ENCODE measurements at regions not wholly inside any gene's neighbourhood (a gene's known extent, or its start where the extent isn't known, plus 50 kb on each side); places are given as distances from the start of the nearest gene placed in this dataset.
"Not testable (repeated sequence)": the region's sequence is repeated elsewhere in the genome, so short reads cannot be mapped to it uniquely, and the experiment has no call there.

DNA sequence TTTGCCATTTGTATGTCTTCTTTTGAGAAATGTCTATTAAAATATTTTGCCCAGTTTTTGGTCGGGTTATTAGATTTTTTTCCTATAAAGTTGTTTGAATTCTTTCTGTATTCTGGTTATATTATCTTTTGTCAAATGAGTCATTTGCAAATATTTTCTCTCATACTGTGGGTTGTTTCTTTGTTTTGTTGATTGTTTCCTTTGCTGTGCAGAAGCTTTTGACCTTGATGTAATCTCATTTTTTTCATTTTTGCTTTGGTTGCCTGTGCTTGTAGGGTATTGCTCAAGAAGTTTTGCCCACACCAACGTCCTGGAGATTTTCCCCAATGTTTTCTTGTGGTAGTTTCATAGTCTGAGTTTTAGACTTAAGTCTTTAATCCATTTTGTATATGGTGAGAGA, 245.7 kb downstream of the ADCYAP1 start:
- no peak for FAIRE-seq

GRCh38 chr18:1152958-1153357, 248.3 kb downstream of the ADCYAP1 start:
- FAIRE-seq: not testable (repeated sequence)

GRCh38 chr18:1173593-1173992, 268.9 kb downstream of the ADCYAP1 start:
- no peak for FAIRE-seq

GRCh38 chr18:1177232-1177631, 272.6 kb downstream of the ADCYAP1 start:
- no peak for FAIRE-seq

- FAIRE-seq: no peak
These were observed 286.7 kb downstream of the ADCYAP1 start for GRCh38 chr18:1191341-1191740.

DNA sequence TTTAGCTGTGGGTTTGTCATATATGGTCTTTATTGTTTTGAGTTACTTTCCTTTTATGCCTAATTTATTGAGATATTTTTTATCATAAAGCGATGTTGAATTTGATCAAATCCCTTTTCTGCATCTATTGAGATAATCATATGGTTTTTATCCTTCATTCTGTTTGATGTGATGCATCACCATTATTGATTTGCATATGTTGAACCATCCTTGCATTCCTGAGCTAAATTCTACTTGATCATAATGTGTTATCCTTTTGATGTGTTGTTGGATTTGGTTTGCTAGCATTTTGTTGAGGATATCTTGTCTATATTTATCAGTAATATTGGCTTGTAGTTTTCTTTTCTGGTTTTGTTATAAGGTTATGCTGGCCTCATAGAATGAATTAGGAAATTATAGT, 308.5 kb downstream of the ADCYAP1 start:
- no peak for FAIRE-seq

DNA sequence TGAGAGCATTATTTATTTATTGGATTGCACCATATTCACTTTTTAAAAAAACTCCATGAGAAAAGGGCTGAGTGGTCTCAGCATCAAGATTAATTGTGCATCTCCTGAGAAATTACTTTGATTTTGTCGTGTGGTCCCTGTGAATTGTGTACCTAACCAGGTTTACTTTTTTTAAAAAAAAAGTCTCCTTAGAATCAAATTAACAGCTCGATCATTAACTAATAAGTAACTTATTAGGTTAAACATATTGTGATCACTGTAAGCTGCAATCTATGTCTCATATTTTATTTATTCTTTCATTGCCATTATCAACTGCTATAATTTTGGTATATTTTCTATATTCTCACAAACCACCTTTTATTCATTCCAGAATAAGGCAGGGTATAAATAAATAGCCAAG, 318.2 kb downstream of the ADCYAP1 start:
- FAIRE-seq: no peak

DNA sequence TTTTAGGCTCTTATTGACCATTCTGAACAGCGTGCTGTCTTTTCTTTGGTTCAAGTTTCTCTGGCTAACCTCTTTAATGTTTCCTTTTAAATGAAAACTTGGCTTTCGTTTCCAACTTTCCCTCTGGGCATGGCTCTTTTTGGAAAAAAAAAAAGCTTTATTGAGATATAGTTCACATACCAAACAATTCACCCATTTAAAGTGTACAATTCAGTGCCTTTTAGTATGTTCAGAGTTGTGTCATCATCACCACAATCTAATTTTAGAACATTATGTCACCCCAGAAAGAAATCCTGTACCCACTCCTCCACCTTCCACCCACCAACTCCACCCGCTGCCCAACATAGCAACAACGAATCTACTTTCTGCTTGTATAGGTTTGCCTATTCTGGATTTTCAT, 322.4 kb downstream of the ADCYAP1 start:
- no peak for FAIRE-seq

DNA sequence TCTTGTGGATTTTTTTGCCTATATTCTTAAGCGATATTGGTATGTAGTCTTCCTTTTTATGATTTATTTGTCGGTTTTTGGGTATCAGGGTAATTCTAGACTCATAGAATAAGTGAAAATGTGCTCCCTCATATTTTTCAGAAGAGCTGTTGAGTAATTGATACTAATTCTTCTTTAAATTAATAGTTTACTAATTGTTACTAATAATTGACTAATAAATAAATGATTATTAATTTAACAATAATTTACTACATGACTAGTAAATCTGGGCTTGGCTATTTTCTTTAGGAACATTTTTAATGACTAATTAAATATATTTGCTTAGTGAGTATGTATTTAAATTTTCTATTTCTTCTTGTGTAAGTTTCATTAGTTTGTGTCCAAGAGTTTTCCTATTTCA, 325.0 kb downstream of the ADCYAP1 start:
- FAIRE-seq: no peak

- no peak for FAIRE-seq
These were observed 328.2 kb downstream of the ADCYAP1 start for GRCh38 chr18:1232867-1233266.

DNA sequence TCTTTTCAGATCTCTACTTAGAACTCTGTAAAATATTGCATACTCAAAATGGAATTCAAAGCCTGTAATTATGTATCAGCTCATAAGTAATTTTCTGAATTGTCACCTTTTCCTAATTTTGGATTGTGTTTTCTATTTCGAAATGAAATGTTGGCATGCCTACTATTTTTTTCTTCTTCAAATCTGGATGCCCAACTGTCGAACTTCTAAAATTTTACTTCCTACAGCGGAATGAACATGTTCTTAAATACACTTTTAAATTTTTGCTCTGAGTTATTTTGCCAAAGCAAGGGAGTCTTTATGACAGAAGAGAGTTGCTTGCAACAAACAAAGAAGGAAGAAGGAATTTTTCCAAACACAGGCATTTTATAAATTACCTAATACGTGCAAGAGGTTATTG, 336.0 kb downstream of the ADCYAP1 start:
- no peak for FAIRE-seq

GRCh38 chr18:1244397-1245122, 339.9 kb downstream of the ADCYAP1 start:
- no peak for FAIRE-seq

GRCh38 chr18:1246827-1247226, 342.2 kb downstream of the ADCYAP1 start:
- no peak for FAIRE-seq

GRCh38 chr18:1252534-1252933, 347.9 kb downstream of the ADCYAP1 start:
- FAIRE-seq: no peak

DNA sequence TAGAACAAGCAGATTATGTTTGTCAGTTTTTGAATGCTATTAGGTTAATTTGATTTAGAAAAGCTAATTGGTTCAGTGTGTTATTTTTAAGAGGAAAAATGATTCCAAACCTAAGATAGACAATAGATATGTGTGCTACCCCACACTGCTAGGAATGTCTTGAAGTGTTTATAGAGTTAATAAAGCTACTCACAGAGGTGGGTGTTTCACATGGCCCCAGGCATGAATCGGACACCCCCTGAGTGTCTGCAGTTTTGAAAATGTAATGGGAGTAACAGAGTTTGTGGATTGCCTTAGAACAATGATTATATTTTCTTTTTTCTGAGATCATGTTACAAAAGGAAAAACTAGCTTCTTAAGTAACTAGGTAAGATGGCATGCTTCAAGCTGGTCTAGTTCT, 348.3 kb downstream of the ADCYAP1 start:
- FAIRE-seq: no peak

DNA sequence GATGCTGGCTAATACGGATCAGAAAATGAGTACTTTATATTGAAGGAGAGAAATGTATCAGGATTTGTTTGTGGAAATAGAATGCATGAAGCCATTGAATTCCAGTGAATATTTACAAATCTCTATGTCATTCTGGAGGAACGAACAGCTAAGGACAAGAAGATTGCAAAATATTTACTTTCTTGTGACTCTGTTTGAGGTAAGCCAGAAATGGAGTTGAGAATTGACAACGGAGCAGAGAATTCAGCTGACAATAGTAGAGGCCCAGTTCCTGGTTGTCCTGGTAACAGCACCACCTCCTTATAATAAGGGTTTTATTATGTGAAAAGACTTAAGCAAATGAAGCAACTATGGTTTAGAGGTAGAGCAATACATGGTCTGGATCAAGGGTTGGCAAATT, 349.2 kb downstream of the ADCYAP1 start:
- no peak for FAIRE-seq

- no peak for FAIRE-seq
These were observed 356.4 kb downstream of the ADCYAP1 start for GRCh38 chr18:1261054-1261453.

- FAIRE-seq: no peak
These were observed 362.4 kb downstream of the ADCYAP1 start for GRCh38 chr18:1267021-1267420.

DNA sequence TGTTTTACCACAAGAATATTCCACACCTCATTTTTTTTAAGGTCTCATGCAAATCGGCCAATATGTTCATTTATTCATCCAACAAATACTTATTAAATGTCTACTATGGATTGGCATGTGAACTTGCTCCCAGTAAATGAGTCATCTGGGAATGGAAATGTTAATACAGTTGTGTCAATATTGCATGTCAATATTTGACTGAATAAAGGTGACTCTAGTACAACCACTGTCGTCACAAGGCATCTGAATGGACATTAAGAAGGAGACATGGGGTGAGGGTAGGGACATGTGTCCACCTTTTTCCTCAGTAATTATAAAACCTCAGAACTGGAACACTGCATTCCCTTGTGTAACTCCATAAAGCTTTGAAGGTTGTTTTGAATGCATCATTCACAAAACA, 365.4 kb downstream of the ADCYAP1 start:
- no peak for FAIRE-seq

GRCh38 chr18:1273469-1273868, 368.8 kb downstream of the ADCYAP1 start:
- FAIRE-seq: no peak

- FAIRE-seq: no peak
These were observed 387.5 kb downstream of the ADCYAP1 start for GRCh38 chr18:1292167-1292566.

DNA sequence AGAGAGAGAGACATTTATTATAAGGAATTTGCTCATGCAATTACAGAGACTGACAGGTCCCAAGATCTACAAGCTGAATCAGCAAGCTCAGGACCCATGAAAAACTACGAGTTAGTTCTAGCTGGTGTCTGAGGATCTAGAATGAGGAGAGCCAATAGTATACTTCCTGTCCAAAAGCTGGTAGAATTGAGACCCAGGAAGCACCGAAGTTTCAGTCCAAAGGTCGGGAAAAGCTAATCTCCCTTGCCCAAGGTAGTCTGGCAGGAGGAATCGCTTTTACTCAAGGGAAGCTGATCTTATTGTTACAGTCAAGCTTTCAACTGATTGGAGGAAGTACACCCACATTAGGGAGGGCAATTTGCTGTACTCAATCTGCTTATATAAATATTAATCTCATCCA, 389.6 kb downstream of the ADCYAP1 start:
- FAIRE-seq: no peak

GRCh38 chr18:1296237-1296636, 391.6 kb downstream of the ADCYAP1 start:
- FAIRE-seq: no peak

- no peak for FAIRE-seq
These were observed 398.2 kb downstream of the ADCYAP1 start for GRCh38 chr18:1302861-1303260.

DNA sequence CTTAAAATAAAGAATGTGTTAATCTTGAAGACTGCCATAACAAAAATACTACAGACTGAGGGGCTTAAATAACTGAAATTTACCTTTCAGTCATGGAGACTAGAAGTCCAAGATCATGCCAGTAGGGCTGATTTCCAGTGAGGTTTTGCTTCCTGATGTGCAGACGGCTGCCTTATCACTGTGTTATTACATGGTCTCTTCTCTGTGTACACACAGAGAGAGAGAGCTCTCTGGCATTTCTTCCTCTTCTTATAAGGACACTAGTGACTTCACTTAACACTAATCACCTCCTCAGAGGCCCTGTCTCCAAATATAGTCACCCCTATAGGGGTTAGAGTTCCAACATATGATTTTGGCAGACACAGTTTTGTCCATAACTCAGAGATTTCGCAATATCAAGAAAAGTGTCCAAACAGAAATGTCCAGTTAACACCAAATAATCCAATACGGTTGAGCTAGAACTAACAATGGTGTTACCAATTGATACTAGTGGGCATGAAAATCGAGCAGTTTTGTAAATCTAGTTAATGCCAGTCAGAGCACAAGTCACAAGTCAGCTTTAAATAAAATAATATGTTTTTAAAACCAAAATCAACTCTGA, 399.8 kb downstream of the ADCYAP1 start:
- FAIRE-seq: no peak
